A673 (cell line): ENCODE measurements at regions not wholly inside any gene's neighbourhood (a gene's known extent, or its start where the extent isn't known, plus 50 kb on each side); places are given as distances from the start of the nearest gene placed in this dataset.

ENCODE experiments used
- BruUV-seq: library from RNA; stranded (reverse); fragments of 400-500 nt; replicated peaks from 2 replicates; lab custom pipeline; 2021; lab: Mats Ljungman, UMichigan
- CTCF ChIA-PET: fragments of 300-600 bp; sonication (Branson Sonifier 250); formaldehyde crosslinking; loops from one replicate; lab custom pipeline; 2022; ENCODE audit warnings: antibody characterized with exemption; lab: Charles Lee
- POLR2A ChIA-PET: fragments of 300-600 bp; sonication (Branson Sonifier 250); formaldehyde crosslinking; loops from one replicate; lab custom pipeline; 2022; ENCODE audit warnings: antibody characterized with exemption; ENCODE audit not compliant: low non-redundant PET; lab: Charles Lee
- DNase-seq: peaks from one replicate; pipeline ENCODE4 v3.0.0-alpha.2; 2015; ENCODE audit warnings: low spot score
- H3K27ac ChIP-seq: fragments of 200-600 bp; sonication (generic); 2 replicates; pipeline ENCODE4 v1.5.1; 2016; ENCODE audit warnings: mixed run types, low read depth, mild to moderate bottlenecking, mixed read lengths, antibody characterized with exemption, low read length; ENCODE audit not compliant: poor library complexity, severe bottlenecking
- H3K27me3 ChIP-seq: fragments of 200-600 bp; sonication (generic); replicated peaks from 2 replicates; pipeline ENCODE4 v1.6.1; 2017; ENCODE audit warnings: mixed run types, low read depth, mild to moderate bottlenecking, mixed read lengths, antibody characterized with exemption, low read length; ENCODE audit not compliant: insufficient read depth, poor library complexity
- H3K36me3 ChIP-seq: fragments of 200-600 bp; sonication (generic); 2 replicates; pipeline ENCODE4 v1.6.1; 2016; ENCODE audit warnings: mixed run types, mild to moderate bottlenecking, mixed read lengths, antibody characterized with exemption, low read length; ENCODE audit not compliant: insufficient read depth, poor library complexity, severe bottlenecking
- H3K4me1 ChIP-seq: fragments of 200-600 bp; sonication (generic); 2 replicates; pipeline ENCODE4 v1.6.1; 2017; ENCODE audit warnings: mixed run types, mild to moderate bottlenecking, mixed read lengths, antibody characterized with exemption, low read length; ENCODE audit not compliant: insufficient read depth, poor library complexity, severe bottlenecking
- H3K4me3 ChIP-seq: fragments of 200-600 bp; sonication (generic); 2 replicates; pipeline ENCODE4 v1.5.1; 2016; ENCODE audit warnings: low read depth, mixed run types, mild to moderate bottlenecking, mixed read lengths, low read length; ENCODE audit not compliant: poor library complexity, severe bottlenecking
- H3K9me3 ChIP-seq: fragments of 200-600 bp; sonication (generic); 2 replicates; pipeline ENCODE4 v1.6.1; 2016; ENCODE audit warnings: mixed run types, low read depth, mild to moderate bottlenecking, mixed read lengths, antibody characterized with exemption, low read length; ENCODE audit not compliant: poor library complexity, severe bottlenecking
- EZH2 ChIP-seq: fragments of 200-600 bp; sonication (generic); IDR thresholded peaks from 2 replicates; pipeline ENCODE4 v1.6.1; 2017; ENCODE audit warnings: borderline replicate concordance, low read depth, mild to moderate bottlenecking, mixed read lengths, antibody characterized with exemption, low read length; ENCODE audit not compliant: poor library complexity, severe bottlenecking
- intact Hi-C: fragments of 100-400 bp; cut with micrococcal nuclease; formaldehyde crosslinking; loops from one replicate; pipeline ENCODE4 v1.10.0; 2022; ENCODE audit not compliant: unreplicated experiment
- TF ChIP-seq, protein P1 (sequence below): fragments of 300-800, 200-600 bp; sonication (generic); conservative IDR thresholded peaks from 2 replicates; pipeline ENCODE4 v1.5.1; 2017; ENCODE audit warnings: low read depth, mild to moderate bottlenecking, antibody characterized with exemption, low read length, moderate library complexity, mixed read lengths

DNA sequence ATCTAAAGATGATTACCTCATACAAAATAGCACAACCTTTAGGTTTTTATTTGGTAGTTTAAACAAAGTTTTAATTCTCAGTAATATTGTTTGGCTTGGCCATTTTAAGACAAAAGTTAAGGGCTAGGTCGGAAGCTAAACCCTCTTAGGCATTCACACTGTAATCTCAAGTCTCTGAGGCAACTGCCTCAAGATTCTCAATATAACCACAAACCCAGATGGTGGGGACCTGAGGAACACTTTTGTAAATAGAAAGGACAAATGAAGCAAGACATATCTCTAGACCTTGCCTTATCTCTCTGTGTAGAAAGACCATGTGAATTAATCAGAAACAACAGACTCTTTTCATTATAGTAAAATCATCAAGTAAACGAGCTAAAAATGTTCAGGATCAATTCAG is 500.2 kb upstream of the CDH6 start:
- ChIA-PET POLR2A (no interaction called here), CTCF (no interaction called here)
- H3K4me3 ChIP-seq, result no peak overlapping the region
- DNase-seq, result no peak
- H3K27me3 ChIP-seq, result no peaks in the 10 kb centered on the region
- no peaks in the 10 kb centered on the region for H3K9me3 ChIP-seq
- no TSS peak for BruUV-seq
- no peaks in the 10 kb centered on the region for H3K4me1 ChIP-seq
- H3K27ac ChIP-seq, result no peak overlapping the region
- no peaks in the 10 kb centered on the region for H3K36me3 ChIP-seq
- intact Hi-C loops, result no loop called here
- TF ChIP-seq, protein P1, sequence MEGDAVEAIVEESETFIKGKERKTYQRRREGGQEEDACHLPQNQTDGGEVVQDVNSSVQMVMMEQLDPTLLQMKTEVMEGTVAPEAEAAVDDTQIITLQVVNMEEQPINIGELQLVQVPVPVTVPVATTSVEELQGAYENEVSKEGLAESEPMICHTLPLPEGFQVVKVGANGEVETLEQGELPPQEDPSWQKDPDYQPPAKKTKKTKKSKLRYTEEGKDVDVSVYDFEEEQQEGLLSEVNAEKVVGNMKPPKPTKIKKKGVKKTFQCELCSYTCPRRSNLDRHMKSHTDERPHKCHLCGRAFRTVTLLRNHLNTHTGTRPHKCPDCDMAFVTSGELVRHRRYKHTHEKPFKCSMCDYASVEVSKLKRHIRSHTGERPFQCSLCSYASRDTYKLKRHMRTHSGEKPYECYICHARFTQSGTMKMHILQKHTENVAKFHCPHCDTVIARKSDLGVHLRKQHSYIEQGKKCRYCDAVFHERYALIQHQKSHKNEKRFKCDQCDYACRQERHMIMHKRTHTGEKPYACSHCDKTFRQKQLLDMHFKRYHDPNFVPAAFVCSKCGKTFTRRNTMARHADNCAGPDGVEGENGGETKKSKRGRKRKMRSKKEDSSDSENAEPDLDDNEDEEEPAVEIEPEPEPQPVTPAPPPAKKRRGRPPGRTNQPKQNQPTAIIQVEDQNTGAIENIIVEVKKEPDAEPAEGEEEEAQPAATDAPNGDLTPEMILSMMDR, result no peak
- TF ChIP-seq EZH2, result no peak

DNA sequence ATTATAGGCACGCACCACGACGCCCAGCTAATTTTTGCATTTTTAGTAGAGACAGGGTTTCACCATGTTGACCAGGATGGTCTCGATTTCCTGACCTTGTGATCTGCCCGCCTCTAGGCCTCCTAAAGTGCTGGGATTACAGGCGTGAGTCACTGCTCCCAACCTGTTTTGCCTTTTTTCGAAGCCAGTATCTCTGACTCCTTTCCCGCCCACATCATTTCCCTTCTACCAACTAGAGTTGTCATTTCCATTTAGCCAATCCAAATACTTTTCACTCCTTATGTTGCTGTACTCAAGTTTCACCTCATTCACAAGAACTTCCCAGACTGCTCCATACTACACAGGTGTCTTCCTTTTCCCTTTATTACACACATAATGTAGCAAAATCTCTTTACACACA is 502.6 kb upstream of the CDH6 start:
- intact Hi-C loops, result no loop called here
- ChIA-PET CTCF (no interaction called here), POLR2A (no interaction called here)
- Histone ChIP-seq H3K36me3 (no peaks in the 10 kb centered on the region), H3K4me3 (no peak overlapping the region), H3K27me3 (no peaks in the 10 kb centered on the region), H3K27ac (no peak overlapping the region), H3K4me1 (no peaks in the 10 kb centered on the region), H3K9me3 (no peaks in the 10 kb centered on the region)
- no peak for TF ChIP-seq EZH2
- TF ChIP-seq, protein P1, result no peak
- DNase-seq, result no peak
- no TSS peak for BruUV-seq

DNA sequence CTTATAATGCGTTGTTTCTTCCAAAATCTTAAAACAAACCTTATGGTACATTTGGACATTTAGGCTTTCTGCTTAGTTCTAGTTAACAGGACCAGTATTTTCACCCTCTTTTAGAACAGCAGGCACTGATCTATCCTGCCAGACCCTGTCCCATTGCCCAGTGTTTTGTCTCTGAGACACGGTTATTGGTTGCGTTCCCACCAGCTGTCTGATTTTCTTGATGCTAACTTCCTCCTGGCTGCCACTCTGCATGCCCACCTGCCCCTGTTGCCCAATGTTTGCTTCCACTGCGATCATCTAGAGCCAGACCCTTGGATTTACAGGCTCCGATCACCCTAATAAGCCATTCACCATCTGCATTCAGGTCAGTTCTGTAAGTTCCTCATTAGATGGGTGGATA is 506.0 kb upstream of the CDH6 start:
- ChIA-PET CTCF (no interaction called here), POLR2A (no interaction called here)
- DNase-seq, result no peak
- no peaks in the 10 kb centered on the region for H3K4me1 ChIP-seq
- no TSS peak for BruUV-seq
- H3K4me3 ChIP-seq, result no peak overlapping the region
- intact Hi-C loops, result no loop called here
- no peaks in the 10 kb centered on the region for H3K9me3 ChIP-seq
- no peaks in the 10 kb centered on the region for H3K27me3 ChIP-seq
- TF ChIP-seq EZH2, result no peak
- TF ChIP-seq, protein P1, result no peak
- no peak overlapping the region for H3K27ac ChIP-seq
- no peaks in the 10 kb centered on the region for H3K36me3 ChIP-seq
